GM23248 (cell line): ENCODE measurements at regions not wholly inside any gene's neighbourhood (a gene's known extent, or its start where the extent isn't known, plus 50 kb on each side); places are given as distances from the start of the nearest gene placed in this dataset.

Experiments used
- EZH2 ChIP-seq: fragments of 200-600 bp; sonication (generic); IDR thresholded peaks from 2 replicates; pipeline ENCODE4 v1.6.1; 2018; ENCODE audit warnings: antibody characterized with exemption, mild to moderate bottlenecking; ENCODE audit not compliant: insufficient read depth, poor library complexity, severe bottlenecking
- EZH2phosphoT487 ChIP-seq: fragments of 200-600 bp; sonication (generic); IDR thresholded peaks from 2 replicates; pipeline ENCODE4 v1.6.1; 2018; ENCODE audit warnings: antibody characterized with exemption, moderate library complexity, mild to moderate bottlenecking, low read depth; ENCODE audit not compliant: insufficient read depth

GRCh38 chr9:118618084-118618483 is 751.2 kb downstream of the BRINP1 start:
- TF ChIP-seq EZH2: no peak
- TF ChIP-seq EZH2phosphoT487: no peak
